ENCODE measurements at regions not wholly inside any gene's neighbourhood (a gene's known extent, or its start where the extent isn't known, plus 50 kb on each side); places are given as distances from the start of the nearest gene placed in this dataset.
"Not testable (repeated sequence)": the region's sequence is repeated elsewhere in the genome, so short reads cannot be mapped to it uniquely, and the experiment has no call there.

DNA sequence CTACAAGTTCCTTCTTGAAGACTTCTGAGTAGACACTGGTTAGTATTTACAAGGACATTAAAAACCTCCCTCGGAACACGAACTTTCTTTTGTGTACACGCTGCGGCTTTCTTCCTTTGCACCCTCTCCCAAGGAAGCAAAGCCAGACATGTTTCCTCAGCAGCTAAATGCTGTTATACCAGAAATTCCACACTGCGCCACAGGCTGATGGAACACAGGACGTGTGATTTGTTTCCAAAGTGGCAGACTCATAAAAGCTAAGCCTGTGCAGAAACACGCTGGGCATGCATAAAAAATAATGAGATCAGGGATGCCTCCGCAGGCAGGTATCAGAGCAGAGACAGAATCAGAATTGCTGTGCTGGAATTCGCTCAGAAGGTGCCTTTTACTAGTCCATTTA lies 73.0 kb upstream of the RGPD5 start:
- peak; percentile 37 for DNase-seq

DNA sequence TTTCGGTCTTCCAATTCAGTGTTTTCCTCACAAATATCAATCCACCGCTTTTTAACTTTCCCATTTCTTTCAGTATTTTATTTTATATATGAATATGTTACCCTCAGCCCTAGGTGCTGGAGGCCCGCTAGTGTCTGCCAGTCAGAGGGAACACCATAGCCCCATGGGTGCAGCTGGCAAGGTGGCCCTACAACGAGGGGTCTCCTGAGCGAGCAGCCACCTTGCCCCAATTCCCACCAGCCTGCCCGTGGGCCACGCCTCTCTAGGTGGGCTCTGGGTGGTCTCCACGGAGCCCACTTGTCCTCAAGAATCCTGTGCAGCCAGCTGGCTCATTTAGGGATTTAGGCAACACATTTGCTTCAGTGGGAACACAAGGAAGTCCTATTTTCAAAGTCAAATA lies 72.5 kb upstream of the RGPD5 start:
- peak; percentile 22 for DNase-seq

DNA sequence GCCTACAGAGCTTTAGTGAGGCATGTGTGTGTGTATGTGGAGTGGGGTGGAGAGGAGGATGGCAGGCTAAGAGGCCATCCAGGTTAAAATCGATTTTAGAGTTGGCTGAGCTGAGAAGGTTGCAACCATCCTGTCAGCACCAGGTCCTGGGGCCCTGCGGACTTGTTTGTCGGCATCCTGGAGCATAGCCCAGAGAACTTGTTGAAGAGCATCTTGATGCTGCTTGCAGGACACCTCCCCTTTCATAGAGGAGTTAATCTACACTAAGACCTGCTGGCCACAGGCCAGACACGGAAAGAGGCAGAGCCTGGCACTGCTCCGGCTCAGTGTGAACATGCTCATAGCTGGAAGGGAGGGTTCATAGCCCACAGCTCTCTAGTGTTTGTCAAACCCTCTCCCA lies 72.1 kb upstream of the RGPD5 start:
- peak; percentile 35 for DNase-seq

- DNase-seq, result peak; percentile 3
Observed at GRCh38 chr2:109722640-109723039, 71.5 kb upstream of the RGPD5 start.

- DNase-seq, result not testable (repeated sequence)
Observed at GRCh38 chr2:109723153-109723552, 71.0 kb upstream of the RGPD5 start.

DNA sequence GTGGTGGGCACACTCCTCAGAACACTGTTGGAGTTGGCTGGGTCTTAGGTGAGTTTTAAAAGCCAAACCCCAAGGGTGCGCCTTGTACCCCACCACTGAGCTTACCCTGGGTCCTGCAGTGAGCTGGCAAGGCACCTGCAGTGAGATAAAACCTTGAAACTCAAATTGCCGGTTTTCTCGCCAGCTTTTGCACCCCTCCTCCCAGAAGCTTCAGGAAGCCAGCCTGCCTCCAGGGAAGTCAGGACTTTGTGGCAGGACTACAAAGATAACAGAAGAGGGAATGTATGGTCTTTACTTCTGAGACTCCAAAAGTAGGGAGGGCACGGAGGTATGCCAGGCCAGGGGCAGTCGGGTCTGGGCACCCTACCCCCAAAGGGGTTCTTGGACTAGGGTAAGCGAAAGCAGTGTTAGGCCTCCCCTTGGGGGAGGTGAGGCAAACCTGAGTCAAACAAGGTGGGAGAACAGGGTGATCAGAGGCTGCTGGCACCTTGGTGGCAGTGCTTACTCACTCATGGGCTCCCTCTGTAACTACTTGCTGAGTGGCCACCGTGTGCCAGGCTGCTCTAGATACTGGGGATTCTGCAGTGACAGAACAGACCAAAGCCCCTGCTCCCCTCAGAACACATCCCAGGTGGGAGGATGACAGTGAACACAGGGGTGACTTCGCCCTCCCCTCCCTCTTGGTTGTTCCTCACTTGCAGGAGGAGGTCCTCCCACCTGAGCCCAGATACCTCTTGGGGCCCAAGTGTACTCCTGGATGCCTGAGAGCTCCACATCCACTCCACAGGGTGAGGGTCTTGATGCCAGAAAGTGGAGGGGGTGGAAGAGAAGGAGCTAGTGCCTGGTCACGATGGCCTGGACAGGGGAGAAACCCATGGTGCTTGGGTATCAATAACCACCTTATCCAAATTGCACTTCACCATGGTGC lies 69.3 kb upstream of the RGPD5 start:
- peak; percentile 27 for DNase-seq

- DNase-seq, result peak; percentile 41
Observed at GRCh38 chr2:109726379-109727270, 67.5 kb upstream of the RGPD5 start.

DNA sequence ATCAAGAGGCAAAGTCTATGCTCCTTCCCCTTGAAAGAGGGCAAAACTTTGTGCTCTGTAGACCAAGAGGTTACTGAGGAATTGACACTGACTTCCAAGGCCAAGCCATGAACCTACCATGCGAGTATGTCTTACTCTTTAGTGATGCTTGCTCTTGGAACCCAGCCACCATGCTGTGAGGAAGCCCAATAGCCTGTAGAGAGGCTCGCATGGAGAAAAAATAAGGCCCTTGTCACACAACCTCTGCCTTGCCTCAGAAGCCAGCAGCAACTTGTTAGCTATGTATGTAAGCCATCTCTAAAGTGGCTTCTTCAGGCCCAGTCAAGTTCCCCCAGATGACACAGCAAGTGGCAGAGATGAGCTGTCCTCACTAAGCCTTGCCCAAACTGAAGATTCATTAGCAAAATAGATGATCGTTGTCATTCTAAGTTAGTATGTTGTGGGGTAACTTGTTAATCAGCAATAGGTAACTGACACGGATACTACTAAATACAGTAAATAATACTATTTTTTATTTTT lies 66.1 kb upstream of the RGPD5 start:
- peak; percentile 31 for DNase-seq

- not testable (repeated sequence) for DNase-seq
Observed at GRCh38 chr2:109733746-109734145, 60.4 kb upstream of the RGPD5 start.

DNA sequence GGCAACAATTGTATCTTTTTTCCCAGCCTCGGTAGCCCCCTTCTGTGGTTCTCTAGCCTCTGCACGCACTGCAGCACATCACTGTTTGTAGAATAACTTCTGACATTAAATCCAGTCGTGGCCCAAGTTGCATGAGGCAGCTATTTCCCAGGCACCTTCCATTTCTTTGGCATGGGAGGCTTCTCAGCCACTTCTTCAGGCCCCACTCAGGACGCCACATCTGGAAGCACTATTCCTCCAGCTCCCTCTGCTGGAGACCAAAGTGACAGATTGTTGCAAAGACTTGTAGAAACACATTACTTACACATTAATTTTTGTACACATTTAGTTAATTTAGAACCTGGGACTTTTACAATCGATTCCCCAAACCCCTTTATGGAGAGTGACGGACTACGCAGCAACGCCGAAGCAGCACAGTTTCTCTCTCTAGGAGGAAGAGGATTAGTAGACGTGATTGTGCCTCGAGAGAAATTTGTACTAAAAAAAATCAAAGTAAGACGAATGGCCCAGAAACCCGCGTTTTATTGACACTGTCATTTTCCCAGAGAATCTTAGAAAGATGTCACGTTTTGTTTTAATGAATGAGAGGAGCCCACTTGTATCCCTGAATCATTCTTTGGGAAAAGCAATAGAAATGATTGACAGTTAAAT lies 57.8 kb upstream of the RGPD5 start:
- peak; percentile 72 for DNase-seq
